HG02588 (cell line): ENCODE measurements at regions not wholly inside any gene's neighbourhood (a gene's known extent, or its start where the extent isn't known, plus 50 kb on each side); places are given as distances from the start of the nearest gene placed in this dataset.

Source experiments
- ATAC-seq: cut with Tn5 transposase; IDR thresholded peaks from one replicate; pipeline ENCODE4 v1.9.1; 2021; ENCODE audit warnings: mild to moderate bottlenecking, moderate library complexity; ENCODE audit not compliant: unreplicated experiment

GRCh38 chr1:68332041-68332440 lies 99.7 kb upstream of the WLS start:
- no peak for ATAC-seq

- ATAC-seq, result no peak
Observed at GRCh38 chr1:68331117-68331865, 99.0 kb upstream of the WLS start.

- ATAC-seq, result no peak
Observed at GRCh38 chr1:68330391-68330790, 98.1 kb upstream of the WLS start.

GRCh38 chr1:68329096-68329835 lies 96.9 kb upstream of the WLS start:
- ATAC-seq, result no peak

- no peak for ATAC-seq
Observed at GRCh38 chr1:68328490-68328889, 96.2 kb upstream of the WLS start.

GRCh38 chr1:68327414-68327813 lies 95.1 kb upstream of the WLS start:
- ATAC-seq, result no peak

- no peak for ATAC-seq
Observed at GRCh38 chr1:68326481-68326880, 94.2 kb upstream of the WLS start.

GRCh38 chr1:68324316-68324715 lies 92.0 kb upstream of the WLS start:
- ATAC-seq, result no peak

GRCh38 chr1:68322837-68323687 lies 90.7 kb upstream of the WLS start:
- no peak for ATAC-seq

GRCh38 chr1:68322096-68322495 lies 89.8 kb upstream of the WLS start:
- no peak for ATAC-seq

GRCh38 chr1:68321084-68321685 lies 88.9 kb upstream of the WLS start:
- no peak for ATAC-seq

GRCh38 chr1:68320349-68320748 lies 88.0 kb upstream of the WLS start:
- ATAC-seq, result no peak

GRCh38 chr1:68319907-68320306 lies 87.6 kb upstream of the WLS start:
- no peak for ATAC-seq

- no peak for ATAC-seq
Observed at GRCh38 chr1:68317543-68317942, 85.2 kb upstream of the WLS start.

- ATAC-seq, result no peak
Observed at GRCh38 chr1:68314151-68314780, 81.9 kb upstream of the WLS start.

- ATAC-seq, result no peak
Observed at GRCh38 chr1:68313735-68314134, 81.4 kb upstream of the WLS start.

GRCh38 chr1:68308034-68308433 lies 75.7 kb upstream of the WLS start:
- no peak for ATAC-seq

- ATAC-seq, result no peak
Observed at GRCh38 chr1:68307378-68307787, 75.1 kb upstream of the WLS start.

GRCh38 chr1:68301471-68302001 lies 69.2 kb upstream of the WLS start:
- ATAC-seq, result no peak

- no peak for ATAC-seq
Observed at GRCh38 chr1:68294367-68295066, 62.2 kb upstream of the WLS start.
